Testis (tissue), 2 donors: ENCODE measurements at regions not wholly inside any gene's neighbourhood (a gene's known extent, or its start where the extent isn't known, plus 50 kb on each side); places are given as distances from the start of the nearest gene placed in this dataset.

Source experiments
- POLR2A ChIP-seq: fragments of 450-650 bp; IDR thresholded peaks from one replicate; pipeline ENCODE4 v1.6.1; 2017; ENCODE audit warnings: antibody characterized with exemption, mild to moderate bottlenecking, moderate library complexity
- TF ChIP-seq, protein P1 (sequence below), 3 experiments: fragments of 450-650 bp in 2 of 3; fragments of 200-600 bp in 1 of 3; sonication (generic) in 1 of 3; IDR thresholded peaks; one replicate each; pipeline ENCODE4 v1.5.1; 2016 to 2019; ENCODE audit warnings: antibody characterized with exemption in 3 of 3, mild to moderate bottlenecking in 2 of 3, moderate library complexity in 1 of 3

DNA sequence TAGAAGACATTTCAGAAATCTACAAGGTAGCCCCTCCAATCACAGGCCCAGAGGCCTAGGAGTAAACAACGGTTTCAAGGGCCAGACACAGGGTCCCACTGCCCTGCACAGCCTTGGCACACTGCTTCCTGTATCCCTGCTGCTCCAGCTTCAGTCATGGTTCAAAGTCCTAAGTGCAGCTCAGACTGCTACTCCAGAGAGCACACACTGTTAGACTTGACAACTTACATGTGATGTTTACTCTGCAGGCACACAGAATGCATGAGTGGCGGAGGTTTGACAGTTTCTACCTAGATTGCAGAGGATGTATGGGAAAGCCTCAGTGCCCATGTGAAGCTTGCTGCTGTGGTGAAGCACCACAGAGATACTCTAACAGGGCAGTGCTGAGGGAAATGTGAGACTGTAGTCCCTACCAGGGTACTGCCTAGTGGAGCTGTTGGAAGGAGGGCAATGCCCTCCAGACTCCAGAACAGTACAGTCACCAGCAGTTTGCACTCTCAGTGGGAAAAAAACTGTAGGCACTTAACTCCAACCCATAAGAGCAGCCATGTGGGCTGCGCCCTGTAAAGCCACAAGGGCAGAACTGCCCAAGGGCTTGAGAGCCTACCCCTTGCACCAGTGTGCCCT lies 270.0 kb downstream of the ZWINT start:
- TF ChIP-seq, protein P1, sequence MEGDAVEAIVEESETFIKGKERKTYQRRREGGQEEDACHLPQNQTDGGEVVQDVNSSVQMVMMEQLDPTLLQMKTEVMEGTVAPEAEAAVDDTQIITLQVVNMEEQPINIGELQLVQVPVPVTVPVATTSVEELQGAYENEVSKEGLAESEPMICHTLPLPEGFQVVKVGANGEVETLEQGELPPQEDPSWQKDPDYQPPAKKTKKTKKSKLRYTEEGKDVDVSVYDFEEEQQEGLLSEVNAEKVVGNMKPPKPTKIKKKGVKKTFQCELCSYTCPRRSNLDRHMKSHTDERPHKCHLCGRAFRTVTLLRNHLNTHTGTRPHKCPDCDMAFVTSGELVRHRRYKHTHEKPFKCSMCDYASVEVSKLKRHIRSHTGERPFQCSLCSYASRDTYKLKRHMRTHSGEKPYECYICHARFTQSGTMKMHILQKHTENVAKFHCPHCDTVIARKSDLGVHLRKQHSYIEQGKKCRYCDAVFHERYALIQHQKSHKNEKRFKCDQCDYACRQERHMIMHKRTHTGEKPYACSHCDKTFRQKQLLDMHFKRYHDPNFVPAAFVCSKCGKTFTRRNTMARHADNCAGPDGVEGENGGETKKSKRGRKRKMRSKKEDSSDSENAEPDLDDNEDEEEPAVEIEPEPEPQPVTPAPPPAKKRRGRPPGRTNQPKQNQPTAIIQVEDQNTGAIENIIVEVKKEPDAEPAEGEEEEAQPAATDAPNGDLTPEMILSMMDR (IDR thresholded peaks at IDR 0.05) = no peak
- TF ChIP-seq POLR2A = no peak
